Type B pancreatic cell (in vitro differentiated cells): ENCODE measurements at regions not wholly inside any gene's neighbourhood (a gene's known extent, or its start where the extent isn't known, plus 50 kb on each side); places are given as distances from the start of the nearest gene placed in this dataset.

Experiments used
- DNase-seq: peaks from one replicate; pipeline ENCODE4 v3.0.0; 2021; ENCODE audit warnings: mixed read lengths; ENCODE audit not compliant: unreplicated experiment; ENCODE audit errors: extremely low spot score
- H3K27ac Mint-ChIP-seq: 2 replicates; pipeline ENCODE4 v1.8.0; 2021; ENCODE audit warnings: mild to moderate bottlenecking, mixed read lengths
- H3K27me3 Mint-ChIP-seq: 2 replicates; pipeline ENCODE4 v1.8.0; 2021; ENCODE audit warnings: mixed read lengths
- H3K36me3 Mint-ChIP-seq: 2 replicates; pipeline ENCODE4 v1.8.0; 2021; ENCODE audit warnings: mixed read lengths
- H3K4me1 Mint-ChIP-seq: one replicate; pipeline ENCODE4 v1.8.0; 2021; ENCODE audit warnings: mixed read lengths; ENCODE audit not compliant: unreplicated experiment
- H3K4me3 Mint-ChIP-seq: 2 replicates; pipeline ENCODE4 v1.8.0; 2021; ENCODE audit warnings: mild to moderate bottlenecking, mixed read lengths
- H3K9me3 Mint-ChIP-seq: 2 replicates; pipeline ENCODE4 v1.8.0; 2021; ENCODE audit warnings: mixed read lengths
- TF ChIP-seq, protein P1 (sequence below): fragments of 200-600 bp; sonication (generic); conservative IDR thresholded peaks from 2 replicates; pipeline ENCODE4 v1.5.0; 2021; ENCODE audit warnings: antibody characterized with exemption, mild to moderate bottlenecking

DNA sequence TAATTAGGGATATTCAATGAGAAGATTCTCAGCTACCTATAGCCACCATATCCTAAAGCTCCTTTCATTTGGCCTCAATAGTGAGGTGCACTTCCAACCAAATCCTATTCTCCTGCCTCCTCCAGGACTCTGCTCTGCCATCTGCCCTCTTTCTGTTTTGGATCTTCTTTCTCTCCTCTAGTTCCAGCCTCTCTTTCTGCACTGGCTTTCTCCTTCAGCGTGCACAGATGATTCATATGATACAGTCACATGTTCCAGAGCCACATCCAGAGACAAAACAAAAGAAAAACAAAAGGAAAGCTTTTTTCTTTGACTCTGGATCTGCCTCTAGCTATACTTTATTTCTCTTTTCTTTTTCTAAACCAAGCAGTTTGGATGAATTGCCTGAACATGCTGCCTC, 531.9 kb upstream of the MAN1A1 start:
- DNase-seq, result no peak
- Mint-ChIP-seq H3K9me3 (no peaks in the 10 kb centered on the region), H3K27ac (no peak overlapping the region), H3K4me1 (no peaks in the 10 kb centered on the region), H3K27me3 (peaks cover 4% of the 10 kb centered on the region), H3K4me3 (no peak overlapping the region), H3K36me3 (no peaks in the 10 kb centered on the region)
- TF ChIP-seq, protein P1, sequence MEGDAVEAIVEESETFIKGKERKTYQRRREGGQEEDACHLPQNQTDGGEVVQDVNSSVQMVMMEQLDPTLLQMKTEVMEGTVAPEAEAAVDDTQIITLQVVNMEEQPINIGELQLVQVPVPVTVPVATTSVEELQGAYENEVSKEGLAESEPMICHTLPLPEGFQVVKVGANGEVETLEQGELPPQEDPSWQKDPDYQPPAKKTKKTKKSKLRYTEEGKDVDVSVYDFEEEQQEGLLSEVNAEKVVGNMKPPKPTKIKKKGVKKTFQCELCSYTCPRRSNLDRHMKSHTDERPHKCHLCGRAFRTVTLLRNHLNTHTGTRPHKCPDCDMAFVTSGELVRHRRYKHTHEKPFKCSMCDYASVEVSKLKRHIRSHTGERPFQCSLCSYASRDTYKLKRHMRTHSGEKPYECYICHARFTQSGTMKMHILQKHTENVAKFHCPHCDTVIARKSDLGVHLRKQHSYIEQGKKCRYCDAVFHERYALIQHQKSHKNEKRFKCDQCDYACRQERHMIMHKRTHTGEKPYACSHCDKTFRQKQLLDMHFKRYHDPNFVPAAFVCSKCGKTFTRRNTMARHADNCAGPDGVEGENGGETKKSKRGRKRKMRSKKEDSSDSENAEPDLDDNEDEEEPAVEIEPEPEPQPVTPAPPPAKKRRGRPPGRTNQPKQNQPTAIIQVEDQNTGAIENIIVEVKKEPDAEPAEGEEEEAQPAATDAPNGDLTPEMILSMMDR, result no peak

DNA sequence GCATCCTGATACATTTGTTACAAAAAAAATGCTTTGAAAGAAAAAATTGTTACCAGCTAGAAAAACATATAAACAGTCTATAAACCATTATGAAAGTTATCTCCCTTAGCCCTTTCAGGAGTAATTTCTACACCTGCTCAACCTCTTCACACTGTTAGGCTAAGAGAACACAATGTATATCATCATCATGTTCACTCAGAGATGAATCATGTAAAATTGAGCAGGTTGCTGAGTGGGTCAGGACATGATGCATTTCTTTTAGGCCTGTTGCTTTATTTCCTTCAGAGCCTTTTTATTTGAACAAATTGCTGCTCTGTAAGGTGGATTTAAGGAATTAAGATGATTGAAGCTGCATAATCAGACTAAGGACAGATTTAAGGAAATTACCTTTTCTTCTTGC, 531.3 kb upstream of the MAN1A1 start:
- H3K27me3 Mint-ChIP-seq, result peaks cover 4% of the 10 kb centered on the region
- no peaks in the 10 kb centered on the region for H3K4me1 Mint-ChIP-seq
- no peak overlapping the region for H3K27ac Mint-ChIP-seq
- no peak for DNase-seq
- no peak overlapping the region for H3K4me3 Mint-ChIP-seq
- H3K9me3 Mint-ChIP-seq, result no peaks in the 10 kb centered on the region
- TF ChIP-seq, protein P1, result no peak
- no peaks in the 10 kb centered on the region for H3K36me3 Mint-ChIP-seq

DNA sequence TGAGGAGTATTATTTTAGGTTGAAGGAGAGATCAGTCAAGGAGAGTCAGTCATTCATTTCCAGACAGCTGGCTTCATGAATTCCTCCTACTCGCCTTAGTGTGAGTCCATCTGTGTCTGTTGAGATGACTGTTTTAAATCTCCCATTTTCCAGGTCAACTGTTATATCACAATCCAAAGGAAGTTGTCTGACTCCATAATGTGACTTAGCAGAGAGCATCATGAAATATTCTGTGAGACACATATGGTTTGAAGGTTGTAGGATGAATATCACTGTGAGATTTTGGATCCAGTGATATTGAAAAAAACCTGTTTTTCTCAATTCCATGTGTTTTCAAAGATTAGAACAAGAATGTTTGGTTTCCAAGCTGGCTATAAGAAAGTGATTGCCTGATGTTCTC, 530.2 kb upstream of the MAN1A1 start:
- Mint-ChIP-seq H3K36me3 (no peaks in the 10 kb centered on the region), H3K27ac (no peak overlapping the region), H3K4me3 (no peak overlapping the region), H3K9me3 (no peaks in the 10 kb centered on the region), H3K4me1 (no peaks in the 10 kb centered on the region), H3K27me3 (peaks cover 4% of the 10 kb centered on the region)
- TF ChIP-seq, protein P1, result no peak
- no peak for DNase-seq

DNA sequence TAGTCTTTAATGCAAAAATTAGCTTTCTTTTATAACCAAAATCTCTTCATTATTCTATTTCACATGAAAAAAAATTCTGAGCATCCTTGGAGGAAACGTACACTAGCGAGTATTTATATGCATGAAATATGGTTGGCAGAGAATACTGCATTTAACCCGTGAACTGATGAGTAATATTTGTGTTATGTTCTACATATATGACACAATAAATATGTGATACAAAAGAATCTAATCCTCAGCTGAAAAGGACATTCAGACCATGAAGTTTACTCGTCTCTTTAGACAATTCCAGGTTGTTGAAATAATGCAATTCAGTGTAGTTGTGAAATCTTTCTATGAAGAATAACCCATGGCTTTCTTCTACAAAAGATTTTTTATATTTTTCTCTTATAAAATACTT, 524.8 kb upstream of the MAN1A1 start:
- DNase-seq, result no peak
- no peak overlapping the region for H3K27ac Mint-ChIP-seq
- H3K27me3 Mint-ChIP-seq, result no peaks in the 10 kb centered on the region
- H3K9me3 Mint-ChIP-seq, result no peaks in the 10 kb centered on the region
- TF ChIP-seq, protein P1, result no peak
- no peaks in the 10 kb centered on the region for H3K4me1 Mint-ChIP-seq
- H3K36me3 Mint-ChIP-seq, result no peaks in the 10 kb centered on the region
- no peak overlapping the region for H3K4me3 Mint-ChIP-seq

DNA sequence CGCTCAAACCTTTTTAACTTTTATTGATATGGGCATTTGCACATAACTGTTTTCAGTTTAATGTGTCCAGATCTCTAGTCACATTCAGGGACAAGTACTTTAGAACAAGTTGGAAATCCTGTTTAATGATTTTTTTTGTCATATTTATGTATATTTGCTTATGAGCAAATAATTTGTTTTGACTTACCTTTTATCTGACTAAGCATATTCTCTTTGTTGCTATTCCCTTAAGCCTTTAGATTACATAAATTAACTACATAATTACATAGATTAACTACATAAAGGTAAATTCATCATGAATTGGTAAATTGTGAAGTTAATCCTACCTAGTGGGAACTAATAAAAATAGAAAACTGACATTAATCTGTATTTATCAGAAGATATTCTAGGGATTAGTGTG, 523.5 kb upstream of the MAN1A1 start:
- DNase-seq, result no peak
- H3K4me3 Mint-ChIP-seq, result no peak overlapping the region
- no peaks in the 10 kb centered on the region for H3K4me1 Mint-ChIP-seq
- H3K9me3 Mint-ChIP-seq, result no peaks in the 10 kb centered on the region
- TF ChIP-seq, protein P1, result no peak
- H3K27ac Mint-ChIP-seq, result no peak overlapping the region
- no peaks in the 10 kb centered on the region for H3K36me3 Mint-ChIP-seq
- H3K27me3 Mint-ChIP-seq, result no peaks in the 10 kb centered on the region

DNA sequence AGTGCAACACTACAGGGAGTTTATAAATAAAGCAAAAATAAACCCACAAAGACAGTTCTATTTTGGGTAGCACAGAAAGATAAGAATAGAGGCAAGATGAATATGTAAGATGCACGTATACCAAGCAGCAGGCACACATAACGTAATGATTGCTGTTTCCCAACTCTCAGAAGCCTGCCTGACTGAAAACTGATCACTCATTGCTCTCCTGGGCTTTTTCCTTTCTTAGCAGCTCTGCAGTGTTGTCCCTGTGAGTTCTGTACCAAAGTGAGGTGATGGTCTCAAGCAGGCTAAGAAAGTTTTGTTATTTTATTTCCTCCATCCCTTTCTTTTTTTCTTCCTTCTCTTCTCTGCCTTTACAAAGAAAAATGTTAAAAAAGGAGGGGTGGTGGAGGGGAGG, 522.0 kb upstream of the MAN1A1 start:
- no peaks in the 10 kb centered on the region for H3K27me3 Mint-ChIP-seq
- no peak overlapping the region for H3K4me3 Mint-ChIP-seq
- H3K4me1 Mint-ChIP-seq, result no peaks in the 10 kb centered on the region
- H3K9me3 Mint-ChIP-seq, result no peaks in the 10 kb centered on the region
- H3K36me3 Mint-ChIP-seq, result no peaks in the 10 kb centered on the region
- DNase-seq, result no peak
- H3K27ac Mint-ChIP-seq, result no peak overlapping the region
- TF ChIP-seq, protein P1, result no peak
